ENCODE measurements at regions not wholly inside any gene's neighbourhood (a gene's known extent, or its start where the extent isn't known, plus 50 kb on each side); places are given as distances from the start of the nearest gene placed in this dataset.
"Not testable (repeated sequence)": the region's sequence is repeated elsewhere in the genome, so short reads cannot be mapped to it uniquely, and the experiment has no call there.

- no peak for DNase-seq (ENCODE audit: low spot score)
These were observed 165.6 kb downstream of the ALDH8A1 start for GRCh38 chr6:134784336-134784735.

DNA sequence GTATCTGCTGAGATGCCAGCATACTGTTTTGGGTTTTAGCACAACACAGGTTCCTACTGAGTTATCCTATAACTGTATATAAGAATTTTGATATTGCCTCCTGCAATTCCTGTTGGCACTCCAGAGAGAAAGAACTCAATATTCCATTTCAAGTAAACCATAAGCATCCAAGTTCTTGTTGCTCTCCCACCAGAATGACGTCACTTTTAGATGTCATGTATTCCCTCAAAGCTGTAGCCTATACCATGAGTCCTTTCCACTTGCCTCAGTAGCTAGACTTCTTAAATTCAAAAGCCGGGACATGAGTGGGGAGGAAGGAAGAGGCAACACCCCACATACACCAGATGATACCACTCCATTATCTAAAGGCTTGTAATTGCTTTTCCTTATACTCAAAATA, 171.5 kb downstream of the ALDH8A1 start:
- DNase-seq (ENCODE audit: low spot score) = no peak

- DNase-seq (ENCODE audit: low spot score) = peak; percentile 64
These were observed 175.7 kb downstream of the ALDH8A1 start for GRCh38 chr6:134774201-134774638.

DNA sequence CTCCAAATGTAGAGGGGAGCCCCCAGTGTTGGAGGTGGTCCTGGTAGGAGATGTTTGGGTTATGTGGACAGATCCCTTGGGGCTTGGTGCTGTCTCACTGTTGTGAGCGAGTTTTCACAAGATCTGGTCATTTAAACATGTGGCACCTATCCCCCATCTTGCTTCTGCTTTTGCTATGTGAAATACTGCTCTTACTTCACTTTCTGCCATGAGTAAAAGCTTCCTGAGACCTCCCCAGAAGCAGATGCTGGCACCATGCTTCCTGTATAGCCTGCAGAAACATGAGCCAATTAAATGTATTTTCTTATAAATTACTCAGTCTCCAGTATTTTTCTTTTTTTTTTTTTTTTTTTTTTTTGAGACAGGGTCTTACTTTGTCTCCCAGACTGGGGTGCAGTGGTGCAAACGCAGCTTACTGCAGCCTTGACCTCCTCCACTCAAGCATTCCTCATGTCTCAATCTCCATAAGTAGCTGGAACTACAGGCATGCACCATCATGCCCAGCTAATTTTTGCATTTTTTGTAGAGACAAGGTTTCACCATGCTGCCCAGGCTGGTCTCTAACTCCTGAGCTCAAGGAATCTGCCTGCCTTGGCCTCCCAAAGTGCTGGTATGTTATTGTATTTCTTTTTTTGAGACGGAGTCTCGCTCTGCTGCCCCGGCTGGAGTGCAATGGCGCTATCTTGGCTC, 177.1 kb downstream of the ALDH8A1 start:
- DNase-seq (ENCODE audit: low spot score) = no peak

DNA sequence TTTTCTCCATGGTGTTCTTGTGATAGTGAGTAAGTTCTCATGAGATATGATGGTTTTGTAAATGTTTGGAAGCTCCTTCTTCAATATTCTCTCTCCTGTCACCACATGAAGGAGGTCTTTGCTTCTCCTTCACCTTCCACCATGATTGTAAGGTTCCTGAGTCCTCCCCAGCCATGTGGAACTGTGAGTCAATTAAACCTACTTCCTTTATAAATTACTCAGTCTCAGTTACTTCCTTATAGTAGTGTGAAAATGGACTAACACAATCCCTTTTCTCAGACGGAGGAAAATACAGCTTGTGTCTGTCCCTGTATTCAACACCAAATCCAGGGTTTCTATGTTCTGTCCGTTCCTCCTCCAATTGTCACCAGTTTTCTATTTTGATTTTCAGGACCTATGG, 181.0 kb downstream of the ALDH8A1 start:
- peak; percentile 44 for DNase-seq (ENCODE audit: low spot score)

GRCh38 chr6:134766497-134766896, 183.4 kb downstream of the ALDH8A1 start:
- DNase-seq (ENCODE audit: low spot score) = no peak

DNA sequence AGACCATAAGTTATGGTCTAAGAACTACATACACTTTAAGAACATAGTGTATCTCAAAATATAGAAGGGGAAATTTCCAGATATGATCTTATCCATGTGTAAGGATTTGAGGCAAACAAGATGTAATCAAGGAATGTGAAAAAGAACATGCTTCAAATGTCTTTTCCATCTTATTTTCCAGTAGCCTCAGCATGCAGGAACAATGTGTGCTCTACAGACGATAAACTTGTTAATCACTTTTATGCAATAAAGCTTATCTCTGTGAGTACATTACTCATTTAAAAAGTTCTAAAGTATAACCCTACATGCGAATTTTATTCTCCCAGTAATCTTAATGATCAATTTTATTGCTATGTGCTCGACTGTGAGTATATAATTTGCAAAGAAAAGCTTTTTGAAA, 185.2 kb downstream of the ALDH8A1 start:
- DNase-seq (ENCODE audit: low spot score) = no peak

- DNase-seq (ENCODE audit: low spot score) = not testable (repeated sequence)
These were observed 186.3 kb downstream of the ALDH8A1 start for GRCh38 chr6:134763575-134763974.

DNA sequence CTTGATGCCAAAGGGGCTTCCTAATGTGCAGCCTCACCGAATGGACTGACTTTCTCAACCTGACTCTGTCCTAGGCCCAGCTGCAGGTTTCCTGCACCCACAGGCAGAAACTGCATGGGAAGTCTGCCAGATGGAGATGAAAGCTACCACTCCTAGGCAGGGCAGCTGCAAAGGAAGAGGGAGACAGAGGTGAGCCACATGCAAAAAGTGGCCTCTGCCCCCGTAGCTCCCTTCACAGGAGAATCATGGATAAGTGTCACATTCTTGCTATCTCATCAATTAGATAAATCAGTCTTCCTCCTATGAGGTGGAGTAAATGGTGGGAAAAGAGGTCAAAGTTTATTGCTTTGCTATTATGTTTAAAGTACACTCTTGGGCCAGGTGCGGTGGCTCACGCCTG, 191.3 kb downstream of the ALDH8A1 start:
- no peak for DNase-seq (ENCODE audit: low spot score)

GRCh38 chr6:134757911-134758361, 192.0 kb downstream of the ALDH8A1 start:
- no peak for DNase-seq (ENCODE audit: low spot score)

- DNase-seq (ENCODE audit: low spot score) = no peak
These were observed 193.4 kb downstream of the ALDH8A1 start for GRCh38 chr6:134756374-134757025.

DNA sequence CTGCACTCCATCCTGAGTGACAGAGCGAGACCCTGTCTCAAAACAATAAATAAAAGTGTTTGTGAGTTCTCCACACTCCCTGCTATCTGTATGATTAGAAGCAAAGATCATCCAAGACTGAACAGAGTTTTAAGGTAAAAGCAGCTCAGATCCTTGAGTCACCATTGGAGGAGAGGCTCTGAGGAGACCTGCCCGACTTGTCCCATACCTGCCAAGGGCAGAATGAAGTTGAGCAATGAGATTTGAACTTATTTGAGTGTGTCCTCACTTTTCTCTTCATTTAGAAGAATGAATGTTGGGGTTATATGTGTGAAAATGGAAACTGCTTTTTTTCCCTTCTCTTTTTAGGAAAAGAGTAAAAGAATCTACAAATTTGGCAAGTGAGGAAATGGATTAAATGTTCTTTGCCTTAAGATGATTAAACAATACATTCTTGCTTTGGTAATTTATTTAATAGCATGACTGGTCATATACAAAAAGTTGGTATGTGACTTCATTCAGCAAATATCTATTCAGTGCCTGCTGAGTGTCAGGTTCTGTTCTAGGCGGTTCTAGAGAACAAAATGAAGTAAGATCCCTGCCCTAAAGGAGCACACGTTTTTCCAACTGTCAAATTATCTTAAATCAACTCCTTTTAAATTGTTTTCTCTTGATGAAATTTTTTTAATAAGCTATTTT, 195.7 kb downstream of the ALDH8A1 start:
- DNase-seq (ENCODE audit: low spot score) = no peak

- DNase-seq (ENCODE audit: low spot score) = no peak
These were observed 196.9 kb downstream of the ALDH8A1 start for GRCh38 chr6:134753001-134753400.

DNA sequence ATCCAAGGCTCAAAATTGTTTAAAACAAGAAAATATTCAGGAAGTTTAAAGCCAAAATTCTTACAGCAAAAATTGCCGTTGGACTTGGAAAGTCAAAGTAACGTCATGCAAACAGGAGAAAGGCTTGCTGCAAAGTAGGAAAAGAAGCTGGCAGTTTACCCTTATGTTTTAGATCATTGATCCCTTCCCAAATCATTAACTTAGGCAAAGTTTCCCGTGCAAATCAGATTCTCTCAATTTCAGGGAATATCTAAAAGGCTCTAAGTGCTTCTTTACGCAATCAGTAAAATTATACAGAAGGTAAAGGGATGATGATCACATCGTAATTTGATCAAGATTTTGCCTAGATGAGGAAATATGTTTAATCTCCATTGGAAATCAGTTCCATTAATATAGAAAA, 197.5 kb downstream of the ALDH8A1 start:
- DNase-seq (ENCODE audit: low spot score) = no peak

GRCh38 chr6:134750669-134751068, 199.2 kb downstream of the ALDH8A1 start:
- DNase-seq (ENCODE audit: low spot score) = no peak

DNA sequence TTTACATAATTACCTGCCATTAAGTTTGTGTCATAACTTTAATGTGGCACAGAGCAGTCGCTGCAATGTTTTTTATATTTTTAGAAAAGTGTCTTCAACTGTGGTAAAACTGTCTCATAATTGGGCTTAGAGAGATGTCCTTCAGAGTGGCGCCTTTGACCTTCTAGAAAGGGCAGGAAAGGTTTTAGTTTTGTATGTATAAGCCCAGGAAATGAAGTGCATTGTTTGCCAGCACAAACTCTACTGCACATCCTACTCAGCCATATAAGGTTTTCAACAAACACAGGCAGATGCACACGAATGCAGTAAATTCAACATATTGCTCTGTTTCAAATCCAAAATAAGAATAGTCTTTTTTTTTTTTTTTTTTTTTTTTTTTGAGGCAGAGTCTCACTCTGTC, 201.4 kb downstream of the ALDH8A1 start:
- no peak for DNase-seq (ENCODE audit: low spot score)

DNA sequence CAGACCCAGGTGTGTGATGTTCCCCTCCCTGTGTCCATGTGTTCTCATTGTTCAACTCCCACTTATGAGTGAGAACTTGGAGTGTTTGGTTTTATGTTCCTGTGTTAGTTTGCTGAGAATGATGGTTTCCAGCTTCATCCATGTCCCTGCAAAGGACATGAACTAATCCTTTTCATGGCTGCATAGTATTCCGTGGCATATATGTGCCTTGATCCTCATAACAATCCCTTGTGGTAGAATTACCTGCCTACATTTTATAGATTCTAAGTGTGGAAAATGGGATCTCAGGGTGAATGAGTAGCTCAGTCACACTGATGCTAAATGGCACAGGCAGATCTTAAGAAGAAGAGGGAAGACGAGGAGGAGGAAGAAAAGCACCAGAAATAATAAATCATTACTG, 202.7 kb downstream of the ALDH8A1 start:
- DNase-seq (ENCODE audit: low spot score) = not testable (repeated sequence)

GRCh38 chr6:134746140-134746539, 203.8 kb downstream of the ALDH8A1 start:
- DNase-seq (ENCODE audit: low spot score) = no peak

DNA sequence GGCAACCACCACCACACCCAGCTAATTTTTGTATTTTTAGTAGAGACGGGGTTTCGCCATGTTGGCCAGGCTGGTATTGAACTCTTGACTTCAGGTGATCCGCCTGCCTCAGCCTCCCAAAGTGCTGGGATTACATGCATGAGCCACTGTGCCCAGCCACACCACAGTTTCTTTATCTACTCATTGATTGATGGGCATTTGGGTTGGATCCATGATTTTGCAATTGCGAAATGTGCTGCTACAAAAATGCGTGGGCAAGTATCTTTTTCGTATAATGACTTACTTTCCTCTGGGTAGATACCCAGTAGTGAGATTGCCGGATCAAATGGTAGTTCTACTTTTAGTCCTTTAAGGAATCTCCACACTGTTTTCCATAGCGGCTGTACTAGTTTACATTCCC, 204.7 kb downstream of the ALDH8A1 start:
- not testable (repeated sequence) for DNase-seq (ENCODE audit: low spot score)

DNA sequence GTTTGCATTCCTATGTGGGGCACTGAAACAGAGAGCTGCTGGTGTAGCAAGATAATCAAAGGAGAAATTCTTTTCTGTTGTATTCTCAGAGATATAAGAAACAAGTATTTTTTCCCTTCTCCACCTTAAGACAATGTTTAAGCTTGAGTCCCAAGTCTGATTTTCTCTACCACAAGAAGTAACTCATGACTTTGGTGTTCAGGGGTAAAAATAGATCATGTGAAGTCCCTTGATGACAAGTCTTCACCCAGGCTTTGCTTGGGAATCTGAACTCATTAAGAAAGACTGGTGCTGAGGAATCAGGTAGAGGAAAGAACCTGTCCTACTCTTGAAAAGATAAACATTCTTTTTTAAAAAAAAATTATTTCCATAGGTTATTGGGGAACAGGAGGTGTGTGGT, 205.6 kb downstream of the ALDH8A1 start:
- DNase-seq (ENCODE audit: low spot score) = no peak

DNA sequence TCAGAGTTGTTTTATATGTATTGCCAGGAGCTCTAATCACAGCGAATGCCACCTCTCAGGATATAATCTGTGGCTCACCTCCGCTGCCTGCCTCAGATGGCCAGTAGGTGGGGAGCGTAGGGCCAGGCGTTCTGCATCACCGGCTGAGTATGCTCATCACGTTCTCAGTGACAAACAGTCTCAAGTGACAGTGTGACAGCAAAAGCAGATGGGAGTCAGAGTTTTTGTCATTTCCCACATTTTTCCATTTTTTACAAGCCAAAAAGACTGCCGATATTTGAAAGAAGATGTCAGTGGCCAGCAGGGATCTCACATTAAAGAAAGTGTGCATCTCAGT, 208.7 kb downstream of the ALDH8A1 start:
- peak; percentile 44 for DNase-seq (ENCODE audit: low spot score)

- DNase-seq (ENCODE audit: low spot score) = peak; percentile 73
These were observed 209.3 kb downstream of the ALDH8A1 start for GRCh38 chr6:134740473-134741199.

- no peak for DNase-seq (ENCODE audit: low spot score)
These were observed 209.9 kb downstream of the ALDH8A1 start for GRCh38 chr6:134740027-134740373.

Measured in kidney capillary endothelial cell (primary cell).